ENCODE measurements at regions not wholly inside any gene's neighbourhood (a gene's known extent, or its start where the extent isn't known, plus 50 kb on each side); places are given as distances from the start of the nearest gene placed in this dataset.

DNA sequence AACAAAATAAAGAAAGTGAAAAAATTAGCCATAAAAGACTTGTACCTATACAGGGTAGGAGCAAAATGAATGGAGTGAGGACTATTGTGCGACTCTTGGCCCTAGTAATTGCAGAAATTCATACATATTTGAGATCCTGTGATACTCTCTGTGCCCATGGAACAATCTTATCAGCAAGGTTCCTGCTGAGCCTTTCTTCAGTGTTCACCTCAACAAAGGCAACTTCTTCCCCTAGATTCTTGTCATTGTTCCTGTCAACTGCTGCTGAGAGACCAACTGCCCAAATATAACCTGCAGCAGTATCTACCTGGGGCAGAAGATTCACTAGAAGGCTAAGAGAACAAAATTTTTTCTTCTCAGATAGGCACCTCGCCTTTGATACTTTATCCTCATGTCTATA lies 187.4 kb downstream of the NEBL start:
- no peak overlapping the region for H3K9ac ChIP-seq (ENCODE audit: low read depth in 1 of 2, low read length in 2 of 2)
- H3K4me3 ChIP-seq (ENCODE audit: low read depth in 1 of 3, low read length in 3 of 3), result no peak overlapping the region
- peaks cover 0 to 2% (median 0%) of the 10 kb centered on the region in 4 donors for H3K9me3 ChIP-seq (ENCODE audit: control insufficient read depth in 4 of 4, low read length in 3 of 4)
- TF ChIP-seq RXRA (IDR thresholded peaks at IDR 0.05), result no peak
- TF ChIP-seq FOXA1 (IDR thresholded peaks at IDR 0.05), result no peak
- no peak for TF ChIP-seq HNF4A (conservative IDR thresholded peaks at IDR 0.05)
- TF ChIP-seq, protein P1, sequence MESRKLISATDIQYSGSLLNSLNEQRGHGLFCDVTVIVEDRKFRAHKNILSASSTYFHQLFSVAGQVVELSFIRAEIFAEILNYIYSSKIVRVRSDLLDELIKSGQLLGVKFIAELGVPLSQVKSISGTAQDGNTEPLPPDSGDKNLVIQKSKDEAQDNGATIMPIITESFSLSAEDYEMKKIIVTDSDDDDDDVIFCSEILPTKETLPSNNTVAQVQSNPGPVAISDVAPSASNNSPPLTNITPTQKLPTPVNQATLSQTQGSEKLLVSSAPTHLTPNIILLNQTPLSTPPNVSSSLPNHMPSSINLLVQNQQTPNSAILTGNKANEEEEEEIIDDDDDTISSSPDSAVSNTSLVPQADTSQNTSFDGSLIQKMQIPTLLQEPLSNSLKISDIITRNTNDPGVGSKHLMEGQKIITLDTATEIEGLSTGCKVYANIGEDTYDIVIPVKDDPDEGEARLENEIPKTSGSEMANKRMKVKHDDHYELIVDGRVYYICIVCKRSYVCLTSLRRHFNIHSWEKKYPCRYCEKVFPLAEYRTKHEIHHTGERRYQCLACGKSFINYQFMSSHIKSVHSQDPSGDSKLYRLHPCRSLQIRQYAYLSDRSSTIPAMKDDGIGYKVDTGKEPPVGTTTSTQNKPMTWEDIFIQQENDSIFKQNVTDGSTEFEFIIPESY (IDR thresholded peaks at IDR 0.05), result no peak
- no peak for TF ChIP-seq HNF4G (IDR thresholded peaks at IDR 0.05)
- TF ChIP-seq TAF1 (conservative IDR thresholded peaks at IDR 0.05), result no peak
- no peak for TF ChIP-seq JUND (IDR thresholded peaks at IDR 0.05)
- no peak for TF ChIP-seq CTCF (IDR thresholded peaks at IDR 0.05; ENCODE audit: low read depth, low read length, missing input control)
- no peak for TF ChIP-seq MAX (IDR thresholded peaks at IDR 0.05)
- TF ChIP-seq, protein P2, sequence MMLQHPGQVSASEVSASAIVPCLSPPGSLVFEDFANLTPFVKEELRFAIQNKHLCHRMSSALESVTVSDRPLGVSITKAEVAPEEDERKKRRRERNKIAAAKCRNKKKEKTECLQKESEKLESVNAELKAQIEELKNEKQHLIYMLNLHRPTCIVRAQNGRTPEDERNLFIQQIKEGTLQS (IDR thresholded peaks at IDR 0.05), result no peak
- no peak for TF ChIP-seq EGR1 (IDR thresholded peaks at IDR 0.05; ENCODE audit: low read depth in 2 of 2)
- TF ChIP-seq FOXA2 (IDR thresholded peaks at IDR 0.05), result no peak
- H3K4me1 ChIP-seq (ENCODE audit: control insufficient read depth in 4 of 4, insufficient read depth in 4 of 4, low read length in 3 of 4), result no peaks in the 10 kb centered on the region
- DNase-seq (ENCODE audit: low spot score), result no peak
- H3K27ac ChIP-seq (ENCODE audit: low read depth in 1 of 2, low read length in 2 of 2), result no peak overlapping the region
- H3K27me3 ChIP-seq (ENCODE audit: control insufficient read depth in 4 of 4, insufficient read depth in 4 of 4, low read length in 3 of 4), result no peaks in the 10 kb centered on the region
- WGBS, result 67% methylated on average over 2 of the region's 2 CpGs
- H3K36me3 ChIP-seq (ENCODE audit: control insufficient read depth in 4 of 4, insufficient read depth in 3 of 4, low read depth in 1 of 4, low read length in 3 of 4), result no peaks in the 10 kb centered on the region

- H3K4me1 ChIP-seq (ENCODE audit: control insufficient read depth in 4 of 4, insufficient read depth in 4 of 4, low read length in 3 of 4), result no peaks in the 10 kb centered on the region
- DNase-seq (ENCODE audit: low spot score), result no peak
- H3K4me3 ChIP-seq (ENCODE audit: low read depth in 1 of 3, low read length in 3 of 3), result no peak overlapping the region
- H3K27ac ChIP-seq (ENCODE audit: low read depth in 1 of 2, low read length in 2 of 2), result no peak overlapping the region
- H3K27me3 ChIP-seq (ENCODE audit: control insufficient read depth in 4 of 4, insufficient read depth in 4 of 4, low read length in 3 of 4), result no peaks in the 10 kb centered on the region
- no peak overlapping the region for H3K9ac ChIP-seq (ENCODE audit: low read depth in 1 of 2, low read length in 2 of 2)
- TF ChIP-seq SP1 (IDR thresholded peaks at IDR 0.05) (no peak), EGR1 (IDR thresholded peaks at IDR 0.05; ENCODE audit: low read depth in 2 of 2) (no peak), CTCF (IDR thresholded peaks at IDR 0.05; ENCODE audit: low read depth, low read length, missing input control) (no peak), RAD21 (IDR thresholded peaks at IDR 0.05) (no peak), JUND (IDR thresholded peaks at IDR 0.05) (no peak), FOXA1 (IDR thresholded peaks at IDR 0.05) (no peak), TAF1 (conservative IDR thresholded peaks at IDR 0.05) (no peak), RXRA (IDR thresholded peaks at IDR 0.05) (no peak), GABPA (IDR thresholded peaks at IDR 0.05 in 1 of 2, conservative IDR thresholded peaks at IDR 0.05 in 1 of 2) (no peak), HNF4A (conservative IDR thresholded peaks at IDR 0.05) (no peak)
- TF ChIP-seq, protein P2 (IDR thresholded peaks at IDR 0.05), result no peak
- TF ChIP-seq, protein P3, sequence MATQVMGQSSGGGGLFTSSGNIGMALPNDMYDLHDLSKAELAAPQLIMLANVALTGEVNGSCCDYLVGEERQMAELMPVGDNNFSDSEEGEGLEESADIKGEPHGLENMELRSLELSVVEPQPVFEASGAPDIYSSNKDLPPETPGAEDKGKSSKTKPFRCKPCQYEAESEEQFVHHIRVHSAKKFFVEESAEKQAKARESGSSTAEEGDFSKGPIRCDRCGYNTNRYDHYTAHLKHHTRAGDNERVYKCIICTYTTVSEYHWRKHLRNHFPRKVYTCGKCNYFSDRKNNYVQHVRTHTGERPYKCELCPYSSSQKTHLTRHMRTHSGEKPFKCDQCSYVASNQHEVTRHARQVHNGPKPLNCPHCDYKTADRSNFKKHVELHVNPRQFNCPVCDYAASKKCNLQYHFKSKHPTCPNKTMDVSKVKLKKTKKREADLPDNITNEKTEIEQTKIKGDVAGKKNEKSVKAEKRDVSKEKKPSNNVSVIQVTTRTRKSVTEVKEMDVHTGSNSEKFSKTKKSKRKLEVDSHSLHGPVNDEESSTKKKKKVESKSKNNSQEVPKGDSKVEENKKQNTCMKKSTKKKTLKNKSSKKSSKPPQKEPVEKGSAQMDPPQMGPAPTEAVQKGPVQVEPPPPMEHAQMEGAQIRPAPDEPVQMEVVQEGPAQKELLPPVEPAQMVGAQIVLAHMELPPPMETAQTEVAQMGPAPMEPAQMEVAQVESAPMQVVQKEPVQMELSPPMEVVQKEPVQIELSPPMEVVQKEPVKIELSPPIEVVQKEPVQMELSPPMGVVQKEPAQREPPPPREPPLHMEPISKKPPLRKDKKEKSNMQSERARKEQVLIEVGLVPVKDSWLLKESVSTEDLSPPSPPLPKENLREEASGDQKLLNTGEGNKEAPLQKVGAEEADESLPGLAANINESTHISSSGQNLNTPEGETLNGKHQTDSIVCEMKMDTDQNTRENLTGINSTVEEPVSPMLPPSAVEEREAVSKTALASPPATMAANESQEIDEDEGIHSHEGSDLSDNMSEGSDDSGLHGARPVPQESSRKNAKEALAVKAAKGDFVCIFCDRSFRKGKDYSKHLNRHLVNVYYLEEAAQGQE (IDR thresholded peaks at IDR 0.05), result no peak
- TF ChIP-seq, protein P1 (IDR thresholded peaks at IDR 0.05), result no peak
- peaks cover 0 to 2% (median 0%) of the 10 kb centered on the region in 4 donors for H3K9me3 ChIP-seq (ENCODE audit: control insufficient read depth in 4 of 4, low read length in 3 of 4)
- 60% methylated on average over 4 of the region's 4 CpGs for WGBS
- H3K36me3 ChIP-seq (ENCODE audit: control insufficient read depth in 4 of 4, insufficient read depth in 3 of 4, low read depth in 1 of 4, low read length in 3 of 4), result no peaks in the 10 kb centered on the region
These were observed 188.8 kb downstream of the NEBL start for GRCh38 chr10:20708305-20708704.

Data from liver (tissue), 8 donors.